ENCODE measurements at regions not wholly inside any gene's neighbourhood (a gene's known extent, or its start where the extent isn't known, plus 50 kb on each side); places are given as distances from the start of the nearest gene placed in this dataset.

GRCh38 chr5:175263776-175264175 is 180.2 kb downstream of the DRD1 start:
- DNase-seq, result no peak
- Histone ChIP-seq H3K4me3 (ENCODE audit: low read length) (no peak overlapping the region), H3K27ac (ENCODE audit: low read depth, low read length) (no peak overlapping the region), H3K9me3 (ENCODE audit: control insufficient read depth, low read length) (peaks cover 10% of the 10 kb centered on the region), H3K9ac (ENCODE audit: extremely low read depth, low read length, poor library complexity, severe bottlenecking) (no peak overlapping the region), H3K27me3 (ENCODE audit: control insufficient read depth, insufficient read depth, low read length, poor library complexity, severe bottlenecking) (no peaks in the 10 kb centered on the region), H3K4me1 (ENCODE audit: control insufficient read depth, insufficient read depth, low read length) (no peaks in the 10 kb centered on the region), H3K36me3 (ENCODE audit: control insufficient read depth, insufficient read depth, low read length) (no peaks in the 10 kb centered on the region)
- Mint-ChIP-seq H3K27me3 (ENCODE audit: insufficient read depth) (peaks cover 4% of the 10 kb centered on the region), H3K36me3 (ENCODE audit: low read depth) (no peaks in the 10 kb centered on the region), H3K4me1 (peaks cover 2% of the 10 kb centered on the region), H3K9me3 (peaks cover 3% of the 10 kb centered on the region), H3K27ac (no peak overlapping the region), H3K4me3 (no peak overlapping the region)
- 100% methylated on average over 1 to 2 of the region's 3 CpGs for WGBS, 2 experiments (ENCODE audit: insufficient coverage in 1 of 2, insufficient read length in 1 of 2)
- TF ChIP-seq CTCF (conservative IDR thresholded peaks at IDR 0.05), result no peak

GRCh38 chr5:175261526-175261925 is 182.5 kb downstream of the DRD1 start:
- TF ChIP-seq CTCF (conservative IDR thresholded peaks at IDR 0.05), result no peak
- Histone ChIP-seq H3K4me3 (ENCODE audit: low read length) (no peak overlapping the region), H3K4me1 (ENCODE audit: control insufficient read depth, insufficient read depth, low read length) (no peaks in the 10 kb centered on the region), H3K9ac (ENCODE audit: extremely low read depth, low read length, poor library complexity, severe bottlenecking) (no peak overlapping the region), H3K27me3 (ENCODE audit: control insufficient read depth, insufficient read depth, low read length, poor library complexity, severe bottlenecking) (no peaks in the 10 kb centered on the region), H3K36me3 (ENCODE audit: control insufficient read depth, insufficient read depth, low read length) (no peaks in the 10 kb centered on the region), H3K27ac (ENCODE audit: low read depth, low read length) (no peak overlapping the region), H3K9me3 (ENCODE audit: control insufficient read depth, low read length) (peaks cover 10% of the 10 kb centered on the region)
- no peak overlapping the region for H3K4me3 Mint-ChIP-seq
- no peak overlapping the region for H3K27ac Mint-ChIP-seq
- H3K4me1 Mint-ChIP-seq, result peaks cover 2% of the 10 kb centered on the region
- DNase-seq, result no peak
- no peaks in the 10 kb centered on the region for H3K27me3 Mint-ChIP-seq (ENCODE audit: insufficient read depth)
- no peaks in the 10 kb centered on the region for H3K36me3 Mint-ChIP-seq (ENCODE audit: low read depth)
- 95% methylated on average over 4 of the region's 4 CpGs; no CpG with 5 or more reads in 1 of the 2 experiments for WGBS, 2 experiments (ENCODE audit: insufficient coverage in 1 of 2, insufficient read length in 1 of 2)
- H3K9me3 Mint-ChIP-seq, result peaks cover 3% of the 10 kb centered on the region

DNA sequence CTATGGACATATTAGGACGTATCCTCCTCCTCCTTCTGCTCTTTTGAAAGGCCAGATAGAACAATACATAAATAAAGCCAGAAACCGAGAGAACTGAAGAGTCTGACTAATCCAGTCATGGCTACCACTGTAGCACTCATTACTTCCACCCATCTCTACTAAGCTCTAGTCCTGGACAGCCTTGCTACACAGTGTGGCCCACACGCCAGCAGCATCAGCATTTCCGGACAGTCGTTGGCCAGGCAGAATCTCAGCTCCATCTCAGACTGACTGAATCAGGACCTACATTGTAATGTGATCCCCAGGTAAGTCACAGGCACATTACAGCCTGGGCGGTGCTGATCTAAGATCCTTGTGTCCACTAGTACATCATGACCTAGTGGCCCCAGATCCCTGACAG is 182.9 kb downstream of the DRD1 start:
- Mint-ChIP-seq H3K9me3 (peaks cover 3% of the 10 kb centered on the region), H3K4me3 (no peak overlapping the region), H3K27me3 (ENCODE audit: insufficient read depth) (no peaks in the 10 kb centered on the region), H3K4me1 (peaks cover 2% of the 10 kb centered on the region), H3K36me3 (ENCODE audit: low read depth) (no peaks in the 10 kb centered on the region), H3K27ac (no peak overlapping the region)
- Histone ChIP-seq H3K4me1 (ENCODE audit: control insufficient read depth, insufficient read depth, low read length) (no peaks in the 10 kb centered on the region), H3K27ac (ENCODE audit: low read depth, low read length) (no peak overlapping the region), H3K36me3 (ENCODE audit: control insufficient read depth, insufficient read depth, low read length) (no peaks in the 10 kb centered on the region), H3K27me3 (ENCODE audit: control insufficient read depth, insufficient read depth, low read length, poor library complexity, severe bottlenecking) (no peaks in the 10 kb centered on the region), H3K9me3 (ENCODE audit: control insufficient read depth, low read length) (peaks cover 10% of the 10 kb centered on the region), H3K4me3 (ENCODE audit: low read length) (no peak overlapping the region), H3K9ac (ENCODE audit: extremely low read depth, low read length, poor library complexity, severe bottlenecking) (no peak overlapping the region)
- 88 to 93% methylated on average over 3 to 6 of the region's 6 CpGs for WGBS, 2 experiments (ENCODE audit: insufficient coverage in 1 of 2, insufficient read length in 1 of 2)
- TF ChIP-seq CTCF (conservative IDR thresholded peaks at IDR 0.05), result no peak
- no peak for DNase-seq

Measured in endodermal cell (in vitro differentiated cells).